ENCODE measurements at regions not wholly inside any gene's neighbourhood (a gene's known extent, or its start where the extent isn't known, plus 50 kb on each side); places are given as distances from the start of the nearest gene placed in this dataset.

DNA sequence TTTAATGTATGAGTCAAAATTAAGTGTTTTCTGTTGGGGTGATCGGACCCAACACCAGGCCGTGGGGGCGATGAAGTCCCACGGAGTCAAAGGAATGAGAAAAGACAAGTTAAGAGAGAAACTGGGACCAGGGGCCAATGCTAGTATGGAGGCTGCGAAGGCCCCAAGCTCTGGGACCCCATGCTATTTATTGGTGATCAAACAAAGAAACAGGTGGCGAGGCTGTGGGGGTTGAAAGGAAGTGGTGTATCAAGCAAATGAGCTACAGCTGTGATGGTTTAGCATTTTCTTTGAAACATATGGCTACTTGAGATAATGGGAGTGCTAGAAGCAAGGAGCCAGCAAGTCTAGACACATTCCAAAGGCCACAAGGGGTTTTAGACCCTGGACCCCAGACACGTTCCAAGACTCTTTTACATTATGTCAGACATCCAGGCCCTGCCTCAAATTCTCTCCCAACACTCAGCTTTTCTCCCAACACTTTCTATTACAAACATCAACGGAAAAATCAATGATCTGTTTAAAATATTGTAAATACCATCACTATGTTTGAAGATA is 56.0 kb upstream of the SNRPN start:
- Histone ChIP-seq H3K4me1 (ENCODE audit: control insufficient read depth in 1 of 2, insufficient read depth in 2 of 2, low read length in 2 of 2) (peaks cover 4 to 5% of the 10 kb centered on the region in 2 experiments), H2AFZ (ENCODE audit: insufficient read depth, low read length, poor library complexity) (no peak overlapping the region), H3K9me3 (ENCODE audit: insufficient read depth, low read depth, low read length) (peaks cover 6% of the 10 kb centered on the region), H3K36me3 (ENCODE audit: control insufficient read depth in 1 of 2, insufficient read depth in 2 of 2, low read length in 2 of 2) (peaks cover 0 to 1% of the 10 kb centered on the region in 2 experiments), H2AK5ac (ENCODE audit: low read length) (no peak overlapping the region), H3K9ac (ENCODE audit: low read length) (no peak overlapping the region), H3K18ac (ENCODE audit: low read length) (no peak overlapping the region), H3K79me2 (ENCODE audit: control insufficient read depth, insufficient read depth, low read length, poor library complexity) (no peaks in the 10 kb centered on the region), H2BK120ac (ENCODE audit: insufficient read depth, low read length, poor library complexity) (no peak overlapping the region), H2BK5ac (ENCODE audit: low read depth, low read length, poor library complexity) (no peak overlapping the region), H3K4me2 (ENCODE audit: low read length) (no peak overlapping the region), H2BK12ac (ENCODE audit: low read length) (no peak overlapping the region), H3K14ac (ENCODE audit: low read length) (no peak overlapping the region), H3K79me1 (ENCODE audit: low read length) (peaks cover 1% of the 10 kb centered on the region), H3K4ac (ENCODE audit: low read depth, low read length) (no peak overlapping the region), H4K8ac (ENCODE audit: low read depth, low read length) (no peak overlapping the region), H4K91ac (ENCODE audit: low read depth, low read length) (no peak overlapping the region), H3K23ac (ENCODE audit: low read length) (no peak overlapping the region), H4K12ac (ENCODE audit: low read depth, low read length) (no peak overlapping the region), H3K4me3 (ENCODE audit: low read depth, low read length) (no peak overlapping the region), H3K27ac (ENCODE audit: low read depth, low read length) (peak overlapping the region; percentile 49), H3K27me3 (ENCODE audit: insufficient read depth, low read length) (no peaks in the 10 kb centered on the region)
- DNase-seq, result no peak
- 100% methylated on average over 1 of the region's 8 CpGs for WGBS (ENCODE audit: extremely low coverage, insufficient coverage, insufficient read length)

GRCh38 chr15:24899367-24899766 is 55.4 kb upstream of the SNRPN start:
- no peaks in the 10 kb centered on the region for H3K27me3 ChIP-seq (ENCODE audit: insufficient read depth, low read length)
- no peak overlapping the region for H3K18ac ChIP-seq (ENCODE audit: low read length)
- no peak overlapping the region for H3K4me3 ChIP-seq (ENCODE audit: low read depth, low read length)
- H2BK5ac ChIP-seq (ENCODE audit: low read depth, low read length, poor library complexity), result peak overlapping the region; percentile 56
- no peak overlapping the region for H3K4me2 ChIP-seq (ENCODE audit: low read length)
- no peak overlapping the region for H3K23ac ChIP-seq (ENCODE audit: low read length)
- H3K27ac ChIP-seq (ENCODE audit: low read depth, low read length), result peak overlapping the region; percentile 58
- H3K79me2 ChIP-seq (ENCODE audit: control insufficient read depth, insufficient read depth, low read length, poor library complexity), result no peaks in the 10 kb centered on the region
- peaks cover 1% of the 10 kb centered on the region for H3K79me1 ChIP-seq (ENCODE audit: low read length)
- H3K4ac ChIP-seq (ENCODE audit: low read depth, low read length), result no peak overlapping the region
- H2BK12ac ChIP-seq (ENCODE audit: low read length), result no peak overlapping the region
- H3K9ac ChIP-seq (ENCODE audit: low read length), result no peak overlapping the region
- no CpG with 5 or more reads among the region's 3 CpGs for WGBS (ENCODE audit: extremely low coverage, insufficient coverage, insufficient read length)
- H4K12ac ChIP-seq (ENCODE audit: low read depth, low read length), result no peak overlapping the region
- H2AK5ac ChIP-seq (ENCODE audit: low read length), result no peak overlapping the region
- H4K91ac ChIP-seq (ENCODE audit: low read depth, low read length), result no peak overlapping the region
- no peak overlapping the region for H3K14ac ChIP-seq (ENCODE audit: low read length)
- peaks cover 6% of the 10 kb centered on the region for H3K9me3 ChIP-seq (ENCODE audit: insufficient read depth, low read depth, low read length)
- peak overlapping the region; percentile 21 for H2BK120ac ChIP-seq (ENCODE audit: insufficient read depth, low read length, poor library complexity)
- H3K4me1 ChIP-seq (ENCODE audit: control insufficient read depth in 1 of 2, insufficient read depth in 2 of 2, low read length in 2 of 2), result peaks cover 4 to 5% of the 10 kb centered on the region in 2 experiments
- H4K8ac ChIP-seq (ENCODE audit: low read depth, low read length), result no peak overlapping the region
- no peak for DNase-seq
- no peak overlapping the region for H2AFZ ChIP-seq (ENCODE audit: insufficient read depth, low read length, poor library complexity)
- H3K36me3 ChIP-seq (ENCODE audit: control insufficient read depth in 1 of 2, insufficient read depth in 2 of 2, low read length in 2 of 2), result peaks cover 0 to 1% of the 10 kb centered on the region in 2 experiments

DNA sequence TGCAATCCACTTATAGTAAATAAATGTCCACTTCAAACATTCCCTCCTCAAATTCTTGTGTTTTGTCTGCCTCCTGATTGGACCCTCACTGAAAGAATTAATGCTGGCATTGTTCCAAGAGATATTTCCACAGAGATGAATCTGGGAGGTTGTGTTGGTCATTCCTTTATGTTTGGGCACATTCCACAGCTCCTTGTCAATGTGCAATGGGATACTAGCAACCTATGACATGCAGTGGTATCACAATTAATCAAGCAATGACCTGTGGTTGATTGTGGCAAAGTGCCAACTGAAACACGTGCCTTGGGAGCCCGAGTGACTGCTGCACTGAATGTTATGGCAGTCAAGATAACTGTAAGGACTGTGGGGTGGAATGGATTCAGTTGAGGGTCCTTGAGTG is 55.0 kb upstream of the SNRPN start:
- Histone ChIP-seq H3K4ac (ENCODE audit: low read depth, low read length) (peak overlapping the region; percentile 16), H3K4me2 (ENCODE audit: low read length) (no peak overlapping the region), H3K18ac (ENCODE audit: low read length) (peak overlapping the region; percentile 39), H3K23ac (ENCODE audit: low read length) (no peak overlapping the region), H4K8ac (ENCODE audit: low read depth, low read length) (no peak overlapping the region), H4K91ac (ENCODE audit: low read depth, low read length) (peak overlapping the region; percentile 41), H2BK5ac (ENCODE audit: low read depth, low read length, poor library complexity) (peak overlapping the region; percentile 58), H3K79me2 (ENCODE audit: control insufficient read depth, insufficient read depth, low read length, poor library complexity) (no peaks in the 10 kb centered on the region), H2AFZ (ENCODE audit: insufficient read depth, low read length, poor library complexity) (no peak overlapping the region), H2BK120ac (ENCODE audit: insufficient read depth, low read length, poor library complexity) (peak overlapping the region; percentile 21), H2AK5ac (ENCODE audit: low read length) (no peak overlapping the region), H3K9ac (ENCODE audit: low read length) (no peak overlapping the region), H3K4me1 (ENCODE audit: control insufficient read depth in 1 of 2, insufficient read depth in 2 of 2, low read length in 2 of 2) (peaks cover 4 to 5% of the 10 kb centered on the region in 2 experiments), H4K12ac (ENCODE audit: low read depth, low read length) (no peak overlapping the region), H3K27ac (ENCODE audit: low read depth, low read length) (peak overlapping the region; percentile 58), H3K79me1 (ENCODE audit: low read length) (peaks cover 1% of the 10 kb centered on the region), H3K27me3 (ENCODE audit: insufficient read depth, low read length) (no peaks in the 10 kb centered on the region), H2BK12ac (ENCODE audit: low read length) (no peak overlapping the region), H3K9me3 (ENCODE audit: insufficient read depth, low read depth, low read length) (peaks cover 6% of the 10 kb centered on the region), H3K14ac (ENCODE audit: low read length) (peak overlapping the region; percentile 4), H3K36me3 (ENCODE audit: control insufficient read depth in 1 of 2, insufficient read depth in 2 of 2, low read length in 2 of 2) (peaks cover 0 to 1% of the 10 kb centered on the region in 2 experiments), H3K4me3 (ENCODE audit: low read depth, low read length) (no peak overlapping the region)
- DNase-seq, result no peak
- no CpG with 5 or more reads among the region's 2 CpGs for WGBS (ENCODE audit: extremely low coverage, insufficient coverage, insufficient read length)

DNA sequence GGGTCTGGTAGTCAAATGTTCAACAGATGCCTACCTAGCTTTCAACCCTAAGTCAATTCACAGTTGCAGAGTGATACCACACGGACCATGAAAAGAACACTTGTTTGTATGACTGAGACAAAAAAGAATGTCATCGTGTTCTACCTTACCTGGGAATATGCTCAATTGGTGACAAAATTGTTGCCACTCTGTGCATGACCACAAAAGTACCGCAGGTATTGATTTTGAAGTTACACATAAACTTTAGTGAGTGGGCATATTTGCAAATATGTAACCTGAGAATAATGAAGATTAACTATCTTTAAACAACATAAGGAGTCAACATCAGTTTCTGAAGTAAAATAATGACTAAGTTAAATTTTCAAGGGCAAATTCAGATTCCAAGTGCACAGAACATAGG is 53.4 kb upstream of the SNRPN start:
- no CpG with 5 or more reads among the region's 3 CpGs for WGBS (ENCODE audit: extremely low coverage, insufficient coverage, insufficient read length)
- no peak overlapping the region for H2AK5ac ChIP-seq (ENCODE audit: low read length)
- no peak overlapping the region for H3K9ac ChIP-seq (ENCODE audit: low read length)

More for the DNA sequence above, 53.4 kb upstream of the SNRPN start:
- no peak overlapping the region for H4K8ac ChIP-seq (ENCODE audit: low read depth, low read length)
- H2BK120ac ChIP-seq (ENCODE audit: insufficient read depth, low read length, poor library complexity), result no peak overlapping the region
- no peak overlapping the region for H4K91ac ChIP-seq (ENCODE audit: low read depth, low read length)
- no peak overlapping the region for H2BK5ac ChIP-seq (ENCODE audit: low read depth, low read length, poor library complexity)
- no peak overlapping the region for H3K23ac ChIP-seq (ENCODE audit: low read length)
- H3K14ac ChIP-seq (ENCODE audit: low read length), result no peak overlapping the region
- peaks cover 4 to 6% of the 10 kb centered on the region in 2 experiments for H3K4me1 ChIP-seq (ENCODE audit: control insufficient read depth in 1 of 2, insufficient read depth in 2 of 2, low read length in 2 of 2)
- H2AFZ ChIP-seq (ENCODE audit: insufficient read depth, low read length, poor library complexity), result no peak overlapping the region
- peaks cover 1% of the 10 kb centered on the region for H3K79me1 ChIP-seq (ENCODE audit: low read length)
- H4K12ac ChIP-seq (ENCODE audit: low read depth, low read length), result no peak overlapping the region
- H3K4me3 ChIP-seq (ENCODE audit: low read depth, low read length), result no peak overlapping the region
- H3K18ac ChIP-seq (ENCODE audit: low read length), result no peak overlapping the region
- peaks cover 0 to 1% of the 10 kb centered on the region in 2 experiments for H3K36me3 ChIP-seq (ENCODE audit: control insufficient read depth in 1 of 2, insufficient read depth in 2 of 2, low read length in 2 of 2)
- no peak overlapping the region for H3K27ac ChIP-seq (ENCODE audit: low read depth, low read length)
- no peak overlapping the region for H3K4ac ChIP-seq (ENCODE audit: low read depth, low read length)
- H3K9me3 ChIP-seq (ENCODE audit: insufficient read depth, low read depth, low read length), result peaks cover 6% of the 10 kb centered on the region
- no peak overlapping the region for H2BK12ac ChIP-seq (ENCODE audit: low read length)
- H3K79me2 ChIP-seq (ENCODE audit: control insufficient read depth, insufficient read depth, low read length, poor library complexity), result no peaks in the 10 kb centered on the region
- H3K27me3 ChIP-seq (ENCODE audit: insufficient read depth, low read length), result no peaks in the 10 kb centered on the region
- no peak overlapping the region for H3K4me2 ChIP-seq (ENCODE audit: low read length)
- no peak for DNase-seq

All from trophoblast cell (in vitro differentiated cells and primary cell).